MM.1S (cell line): ENCODE measurements at regions not wholly inside any gene's neighbourhood (a gene's known extent, or its start where the extent isn't known, plus 50 kb on each side); places are given as distances from the start of the nearest gene placed in this dataset.

ENCODE experiments used
- DNase-seq: peaks from one replicate; pipeline ENCODE4 v3.0.0-alpha.2; 2015
- H2AFZ ChIP-seq: fragments of 300-600 bp; sonication (generic); 2 replicates; pipeline ENCODE4 v1.6.0; 2016; ENCODE audit warnings: antibody characterized with exemption, low read length
- H3F3A ChIP-seq: fragments of 300-600 bp; sonication (generic); 2 replicates; pipeline ENCODE4 v1.6.1; 2016; ENCODE audit warnings: mild to moderate bottlenecking, antibody characterized with exemption, low read length, moderate library complexity, mixed read lengths; ENCODE audit not compliant: insufficient read depth
- H3K27ac ChIP-seq: fragments of 300-600 bp; sonication (generic); 2 replicates; pipeline ENCODE4 v1.5.1; 2016; ENCODE audit warnings: mild to moderate bottlenecking, low read length
- H3K27me3 ChIP-seq: fragments of 300-600 bp; sonication (generic); replicated peaks from 2 replicates; pipeline ENCODE4 v1.6.0; 2016; ENCODE audit warnings: low read length; ENCODE audit not compliant: insufficient read depth
- H3K36me3 ChIP-seq: fragments of 300-600 bp; sonication (generic); replicated peaks from 2 replicates; pipeline ENCODE4 v1.6.1; 2016; ENCODE audit warnings: mild to moderate bottlenecking, low read length, mixed read lengths; ENCODE audit not compliant: insufficient read depth
- H3K4me1 ChIP-seq: fragments of 300-600 bp; sonication (generic); 2 replicates; pipeline ENCODE4 v1.6.1; 2016; ENCODE audit warnings: low read length, mixed read lengths
- H3K4me2 ChIP-seq: fragments of 300-600 bp; sonication (generic); 2 replicates; pipeline ENCODE4 v1.6.0; 2016; ENCODE audit warnings: low read depth, low read length
- H3K4me3 ChIP-seq: fragments of 300-600 bp; sonication (generic); 2 replicates; pipeline ENCODE4 v1.5.1; 2016; ENCODE audit warnings: low read length, mixed read lengths
- H3K79me2 ChIP-seq: fragments of 300-600 bp; sonication (generic); 2 replicates; pipeline ENCODE4 v1.6.1; 2016; ENCODE audit warnings: mixed run types, low read length, mixed read lengths
- H3K9ac ChIP-seq: fragments of 300-600 bp; sonication (generic); 2 replicates; pipeline ENCODE4 v1.6.1; 2016; ENCODE audit warnings: low read length, mixed read lengths
- H3K9me2 ChIP-seq: fragments of 300-600 bp; sonication (generic); replicated peaks from 2 replicates; pipeline ENCODE4 v1.6.1; 2016; ENCODE audit warnings: mild to moderate bottlenecking, low read length, mixed read lengths; ENCODE audit not compliant: insufficient read depth
- H3K9me3 ChIP-seq: fragments of 300-600 bp; sonication (generic); replicated peaks from 2 replicates; pipeline ENCODE4 v1.6.1; 2016; ENCODE audit warnings: mild to moderate bottlenecking, low read length, mixed read lengths; ENCODE audit not compliant: insufficient read depth
- H4K20me1 ChIP-seq: fragments of 300-600 bp; sonication (generic); 2 replicates; pipeline ENCODE4 v1.6.1; 2016; ENCODE audit warnings: mild to moderate bottlenecking, low read length, moderate library complexity, mixed read lengths; ENCODE audit not compliant: insufficient read depth
- CTCF ChIP-seq: fragments of 300-600 bp; sonication (generic); IDR thresholded peaks from 2 replicates; pipeline ENCODE4 v1.5.1; 2016; ENCODE audit warnings: antibody characterized with exemption, low read length, mixed read lengths
- EZH2 ChIP-seq: fragments of 300-600 bp; sonication (generic); optimal IDR thresholded peaks from 2 replicates; pipeline ENCODE3; 2017; ENCODE audit warnings: low read depth, mild to moderate bottlenecking, antibody characterized with exemption, low read length, mixed read lengths
- EZH2phosphoT487 ChIP-seq: fragments of 300-600 bp; sonication (generic); IDR thresholded peaks from 2 replicates; pipeline ENCODE4 v1.6.1; 2018; ENCODE audit warnings: antibody characterized with exemption, low read length

GRCh38 chr11:119845305-119845704 is 116.3 kb upstream of the NECTIN1 start:
- Histone ChIP-seq H4K20me1 (no peaks in the 10 kb centered on the region), H3K36me3 (no peaks in the 10 kb centered on the region), H2AFZ (no peak overlapping the region), H3F3A (no peaks in the 10 kb centered on the region), H3K27ac (no peak overlapping the region), H3K9ac (no peak overlapping the region), H3K27me3 (peaks cover 1% of the 10 kb centered on the region; the same call in 1 of the 2 replicates), H3K4me3 (no peak overlapping the region), H3K4me2 (no peak overlapping the region), H3K4me1 (no peaks in the 10 kb centered on the region), H3K79me2 (no peaks in the 10 kb centered on the region), H3K9me2 (no peaks in the 10 kb centered on the region), H3K9me3 (no peaks in the 10 kb centered on the region)
- TF ChIP-seq EZH2phosphoT487 (no peak), CTCF (no peak), EZH2 (no peak)
- no peak for DNase-seq

GRCh38 chr11:119844808-119845207 is 115.8 kb upstream of the NECTIN1 start:
- Histone ChIP-seq H3K9ac (no peak overlapping the region), H3K9me3 (no peaks in the 10 kb centered on the region), H3K79me2 (no peaks in the 10 kb centered on the region), H4K20me1 (no peaks in the 10 kb centered on the region), H3K4me1 (no peaks in the 10 kb centered on the region), H3K27me3 (peaks cover 6% of the 10 kb centered on the region; the same call in 1 of the 2 replicates), H2AFZ (no peak overlapping the region), H3K36me3 (no peaks in the 10 kb centered on the region), H3K4me3 (no peak overlapping the region), H3K4me2 (no peak overlapping the region), H3F3A (no peaks in the 10 kb centered on the region), H3K27ac (no peak overlapping the region), H3K9me2 (no peaks in the 10 kb centered on the region)
- TF ChIP-seq EZH2phosphoT487: no peak
- TF ChIP-seq CTCF: no peak
- TF ChIP-seq EZH2: no peak
- DNase-seq: no peak

- Histone ChIP-seq H3K9me2 (no peaks in the 10 kb centered on the region), H3K4me3 (no peak overlapping the region), H3K9me3 (no peaks in the 10 kb centered on the region), H3K27me3 (peaks cover 12% of the 10 kb centered on the region), H3K79me2 (no peaks in the 10 kb centered on the region), H3F3A (no peaks in the 10 kb centered on the region), H3K4me1 (no peaks in the 10 kb centered on the region), H2AFZ (no peak overlapping the region), H3K4me2 (no peak overlapping the region), H4K20me1 (no peaks in the 10 kb centered on the region), H3K9ac (no peak overlapping the region), H3K27ac (no peak overlapping the region), H3K36me3 (no peaks in the 10 kb centered on the region)
- no peak for TF ChIP-seq EZH2
- no peak for TF ChIP-seq CTCF
- TF ChIP-seq EZH2phosphoT487: no peak
- no peak for DNase-seq
These were observed 114.9 kb upstream of the NECTIN1 start for GRCh38 chr11:119843877-119844276.
